H9 (cell line): ENCODE measurements at regions not wholly inside any gene's neighbourhood (a gene's known extent, or its start where the extent isn't known, plus 50 kb on each side); places are given as distances from the start of the nearest gene placed in this dataset.

Source experiments
- DNase-seq: peaks from one replicate; pipeline ENCODE4 v3.0.0-alpha.2; 2017
- H2AFZ ChIP-seq: one replicate; pipeline ENCODE4 v1.6.1; 2013; ENCODE audit warnings: mild to moderate bottlenecking, low read length, control low read depth, moderate library complexity
- H2AK5ac ChIP-seq: 2 replicates; pipeline ENCODE4 v1.6.1; 2013; ENCODE audit warnings: low read length, control low read depth, mixed read lengths; ENCODE audit not compliant: insufficient read length
- H2BK120ac ChIP-seq: one replicate; pipeline ENCODE4 v1.6.1; 2013; ENCODE audit warnings: low read depth, mild to moderate bottlenecking, low read length, control low read depth, inconsistent platforms; ENCODE audit not compliant: poor library complexity, severe bottlenecking
- H2BK12ac ChIP-seq: 2 replicates; pipeline ENCODE4 v1.6.1; 2013; ENCODE audit warnings: low read length, control low read depth, mixed read lengths, low read depth; ENCODE audit not compliant: insufficient read length
- H2BK15ac ChIP-seq: 2 replicates; pipeline ENCODE4 v1.6.1; 2013; ENCODE audit warnings: low read depth, low read length, control low read depth
- H2BK20ac ChIP-seq: one replicate; pipeline ENCODE4 v1.6.1; 2013; ENCODE audit warnings: low read depth, mild to moderate bottlenecking, low read length, control low read depth, inconsistent platforms; ENCODE audit not compliant: poor library complexity, severe bottlenecking
- H2BK5ac ChIP-seq: 2 replicates; pipeline ENCODE4 v1.6.1; 2013; ENCODE audit warnings: low read length, control low read depth, mixed read lengths; ENCODE audit not compliant: insufficient read length
- H3K14ac ChIP-seq: 2 replicates; pipeline ENCODE4 v1.6.1; 2013; ENCODE audit warnings: low read length, control low read depth; ENCODE audit not compliant: insufficient read depth
- H3K18ac ChIP-seq: 2 replicates; pipeline ENCODE4 v1.6.1; 2013; ENCODE audit warnings: low read depth, mild to moderate bottlenecking, mixed read lengths, low read length, control low read depth; ENCODE audit not compliant: insufficient read length
- H3K23ac ChIP-seq: 2 replicates; pipeline ENCODE4 v1.6.1; 2013; ENCODE audit warnings: low read length, control low read depth, mixed read lengths, low read depth; ENCODE audit not compliant: insufficient read length
- H3K23me2 ChIP-seq: 2 replicates; pipeline ENCODE4 v1.6.1; 2013; ENCODE audit warnings: low read depth, mild to moderate bottlenecking, mixed read lengths, low read length, control low read depth; ENCODE audit not compliant: insufficient read length, poor library complexity, severe bottlenecking
- H3K27ac ChIP-seq: 2 replicates; pipeline ENCODE4 v1.5.1; 2013; ENCODE audit warnings: low read length, control low read depth, mixed read lengths, low read depth; ENCODE audit not compliant: insufficient read length
- H3K27me3 ChIP-seq: 2 replicates; pipeline ENCODE4 v1.6.1; 2013; ENCODE audit warnings: low read length, control low read depth, inconsistent platforms; ENCODE audit not compliant: insufficient read depth
- H3K4ac ChIP-seq: 2 replicates; pipeline ENCODE4 v1.6.1; 2013; ENCODE audit warnings: low read depth, mild to moderate bottlenecking, control low read depth, inconsistent platforms, low read length, moderate library complexity
- H3K4me1 ChIP-seq: 2 replicates; pipeline ENCODE4 v1.6.1; 2013; ENCODE audit warnings: low read length, control low read depth, inconsistent platforms; ENCODE audit not compliant: insufficient read depth
- H3K4me2 ChIP-seq: 2 replicates; pipeline ENCODE4 v1.6.1; 2013; ENCODE audit warnings: low read length, control low read depth, mixed read lengths; ENCODE audit not compliant: insufficient read length, insufficient read depth
- H3K56ac ChIP-seq: 2 replicates; pipeline ENCODE4 v1.6.1; 2013; ENCODE audit warnings: low read depth, mild to moderate bottlenecking, mixed read lengths, low read length, control low read depth; ENCODE audit not compliant: insufficient read length
- H3K79me1 ChIP-seq: 2 replicates; pipeline ENCODE4 v1.6.1; 2013; ENCODE audit warnings: low read depth, mild to moderate bottlenecking, moderate library complexity, low read length, control low read depth, inconsistent platforms; ENCODE audit not compliant: insufficient read depth, poor library complexity, severe bottlenecking
- H3K79me2 ChIP-seq: 2 replicates; pipeline ENCODE4 v1.6.1; 2013; ENCODE audit warnings: low read length, control low read depth, inconsistent platforms; ENCODE audit not compliant: insufficient read depth
- H3K9ac ChIP-seq: 2 replicates; pipeline ENCODE4 v1.6.1; 2013; ENCODE audit warnings: low read length, control low read depth, mixed read lengths; ENCODE audit not compliant: insufficient read length; ENCODE audit errors: extremely low read depth
- H3K9me3 ChIP-seq: one replicate; pipeline ENCODE4 v1.6.1; 2013; ENCODE audit warnings: low read depth, low read length, inconsistent platforms; ENCODE audit not compliant: control insufficient read depth
- H3T11ph ChIP-seq: one replicate; pipeline ENCODE4 v1.6.1; 2013; ENCODE audit warnings: mild to moderate bottlenecking, low read length, control low read depth, inconsistent platforms
- H4K20me1 ChIP-seq: one replicate; pipeline ENCODE4 v1.6.1; 2013; ENCODE audit not compliant: control insufficient read depth, insufficient read length, insufficient read depth
- H4K5ac ChIP-seq: 2 replicates; pipeline ENCODE4 v1.6.1; 2013; ENCODE audit warnings: low read depth, mild to moderate bottlenecking, mixed read lengths, low read length, control low read depth; ENCODE audit not compliant: insufficient read length
- H4K8ac ChIP-seq: replicated peaks from 2 replicates; pipeline ENCODE4 v1.6.1; 2013; ENCODE audit warnings: low read length, control low read depth, mixed read lengths, low read depth; ENCODE audit not compliant: insufficient read length
- H4K91ac ChIP-seq: 2 replicates; pipeline ENCODE4 v1.6.1; 2013; ENCODE audit warnings: low read depth, mild to moderate bottlenecking, moderate library complexity, mixed read lengths, low read length, control low read depth; ENCODE audit not compliant: insufficient read length
- H3K27ac Mint-ChIP-seq, 3 experiments: 2 replicates in 2 of 3; 3 replicates in 1 of 3; pipeline ENCODE4 v1.8.0; 2020 to 2021; ENCODE audit warnings: mixed read lengths in 3 of 3, mild to moderate bottlenecking in 1 of 3, moderate library complexity in 1 of 3
- H3K27me3 Mint-ChIP-seq: 2 replicates; pipeline ENCODE4 v1.8.0; 2021; ENCODE audit warnings: low read depth, mild to moderate bottlenecking, moderate library complexity, mixed read lengths
- H3K36me3 Mint-ChIP-seq, 3 experiments: 2 replicates in 2 of 3; 3 replicates in 1 of 3; pipeline ENCODE4 v1.8.0; 2020 to 2021; ENCODE audit warnings: low read depth in 3 of 3, mixed read lengths in 3 of 3; ENCODE audit not compliant: insufficient read depth in 1 of 3
- H3K4me1 Mint-ChIP-seq, 2 experiments: 2 replicates each; pipeline ENCODE4 v1.8.0; 2020; ENCODE audit warnings: mixed read lengths in 2 of 2
- H3K4me3 Mint-ChIP-seq, 2 experiments: 2 replicates in 1 of 2; 3 replicates in 1 of 2; pipeline ENCODE4 v1.8.0; 2020 to 2021; ENCODE audit warnings: mild to moderate bottlenecking in 2 of 2, mixed read lengths in 2 of 2, moderate library complexity in 1 of 2
- H3K9me3 Mint-ChIP-seq, 2 experiments: 2 replicates in 1 of 2; 3 replicates in 1 of 2; pipeline ENCODE4 v1.8.0; 2020; ENCODE audit warnings: mild to moderate bottlenecking in 2 of 2, mixed read lengths in 2 of 2, moderate library complexity in 1 of 2
- CTCF ChIP-seq: fragments of 200-600 bp; sonication (generic); conservative IDR thresholded peaks from 3 replicates; pipeline ENCODE4 v1.8.0; 2021; ENCODE audit warnings: antibody characterized with exemption, mild to moderate bottlenecking
- WGBS: extraction: QIAGEN DNeasy Blood & Tissue Kit; methylation state at CpG from one replicate; pipeline ENCODE4 v1.1.7; 2013; ENCODE audit warnings: missing lambda C conversion rate, low lambda C conversion rate, mixed read lengths; ENCODE audit not compliant: insufficient read length; ENCODE audit errors: extremely low coverage; 5-methylcytosine and 5-hydroxymethylcytosine counted together

- Histone ChIP-seq H3K79me1 (no peaks in the 10 kb centered on the region), H2AK5ac (no peak overlapping the region), H3K9ac (no peak overlapping the region), H4K5ac (no peak overlapping the region), H3K23ac (no peak overlapping the region), H2BK5ac (no peak overlapping the region), H3K27ac (no peak overlapping the region), H3K23me2 (no peaks in the 10 kb centered on the region), H3K56ac (no peak overlapping the region), H2BK12ac (no peak overlapping the region), H3K27me3 (no peaks in the 10 kb centered on the region), H4K91ac (no peak overlapping the region), H3K14ac (no peak overlapping the region), H4K8ac (no peak overlapping the region), H2BK20ac (peak overlapping the region; percentile 26), H3K4ac (no peak overlapping the region), H3K4me1 (peaks cover 3% of the 10 kb centered on the region; the same call in 1 of the 2 replicates), H2BK15ac (no peak overlapping the region), H2BK120ac (no peak overlapping the region), H3K4me2 (peak overlapping the region; percentile 5), H4K20me1 (no peaks in the 10 kb centered on the region), H3K79me2 (no peaks in the 10 kb centered on the region), H3K18ac (no peak overlapping the region), H2AFZ (peak overlapping the region; percentile 65), H3K9me3 (no peaks in the 10 kb centered on the region), H3T11ph (no peak overlapping the region)
- peak overlapping the region; percentile 20 to 90 (median 31); a peak in 6 of 7 replicates for H3K27ac Mint-ChIP-seq
- peaks cover 35 to 37% of the 10 kb centered on the region in 2 experiments for H3K4me1 Mint-ChIP-seq
- H3K36me3 Mint-ChIP-seq, result peaks cover 11 to 33% (median 18%) of the 10 kb centered on the region in 3 experiments
- peaks cover 23 to 30% of the 10 kb centered on the region in 2 experiments for H3K9me3 Mint-ChIP-seq
- H3K4me3 Mint-ChIP-seq, result no peak overlapping the region
- no peaks in the 10 kb centered on the region for H3K27me3 Mint-ChIP-seq
- no peak for DNase-seq
- no CpG with 5 or more reads among the region's 4 CpGs for WGBS
- TF ChIP-seq CTCF, result no peak
These were observed 96.0 kb upstream of the TMTC1 start for GRCh38 chr12:29879606-29880308.
